HepG2 (cell line): ENCODE measurements at regions not wholly inside any gene's neighbourhood (a gene's known extent, or its start where the extent isn't known, plus 50 kb on each side); places are given as distances from the start of the nearest gene placed in this dataset.

Experiments
- BRCA1 ChIP-seq: sonication (generic); formaldehyde crosslinking; IDR thresholded peaks from 2 replicates; pipeline ENCODE4 v1.4.0; 2020; ENCODE audit warnings: missing genetic modification reagents
- CHD4 ChIP-seq: fragments of 200-600 bp; sonication (generic); IDR thresholded peaks from 2 replicates; pipeline ENCODE4 v1.7.0; 2017; ENCODE audit warnings: mild to moderate bottlenecking, low read length, borderline replicate concordance
- DNMT3B ChIP-seq: conservative IDR thresholded peaks from 2 replicates; pipeline ENCODE4 v1.6.1; 2016; ENCODE audit warnings: missing biosample characterization, control low read depth
- FOXA1 ChIP-seq, 2 experiments: fragments of 450-650 bp in 1 of 2; sonication (generic) in 1 of 2; formaldehyde crosslinking in 1 of 2; IDR thresholded peaks; 2 replicates each; pipeline versions ENCODE4 v1.4.0 to v1.6.1; 2016 to 2020; ENCODE audit warnings: missing genetic modification reagents in 1 of 2
- MYC ChIP-seq: sonication (generic); formaldehyde crosslinking; IDR thresholded peaks from 2 replicates; pipeline ENCODE4 v1.9.0; 2021; ENCODE audit warnings: missing genetic modification reagents, borderline replicate concordance
- MYPOP ChIP-seq: sonication (generic); formaldehyde crosslinking; IDR thresholded peaks from 2 replicates; pipeline ENCODE4 v1.8.1; 2023; ENCODE audit warnings: mild to moderate bottlenecking, moderate library complexity, missing genetic modification reagents
- PATZ1 ChIP-seq: sonication (generic); formaldehyde crosslinking; IDR thresholded peaks from 2 replicates; pipeline ENCODE4 v1.4.0; 2020; ENCODE audit warnings: missing genetic modification reagents
- RXRA ChIP-seq: sonication (generic); formaldehyde crosslinking; IDR thresholded peaks from 2 replicates; pipeline ENCODE4 v1.5.1; 2020; ENCODE audit warnings: missing genetic modification reagents
- SP1 ChIP-seq, 2 experiments: fragments of 450-650 bp in 1 of 2; sonication (generic) in 1 of 2; formaldehyde crosslinking in 1 of 2; IDR thresholded peaks; 2 replicates each; pipeline versions ENCODE4 v1.4.0 to v1.6.1; 2016 to 2020; ENCODE audit warnings: missing genetic modification reagents in 1 of 2
- TBX3 ChIP-seq: fragments of 450-650 bp; IDR thresholded peaks from 2 replicates; pipeline ENCODE4 v1.6.1; 2017; ENCODE audit warnings: antibody characterized with exemption, mild to moderate bottlenecking, inconsistent platforms, borderline replicate concordance
- TMF1 ChIP-seq: sonication (generic); formaldehyde crosslinking; IDR thresholded peaks from 2 replicates; pipeline ENCODE4 v1.8.1; 2022; ENCODE audit warnings: low read depth, missing genetic modification reagents
- TRIM24 ChIP-seq: sonication (generic); formaldehyde crosslinking; IDR thresholded peaks from 2 replicates; pipeline ENCODE4 v1.8.0; 2022; ENCODE audit warnings: mild to moderate bottlenecking, missing genetic modification reagents
- ZBTB37 ChIP-seq: sonication (generic); formaldehyde crosslinking; IDR thresholded peaks from 2 replicates; pipeline ENCODE4 v1.4.0; 2020; ENCODE audit warnings: mild to moderate bottlenecking, missing genetic modification reagents
- ZNF331 ChIP-seq: sonication (generic); formaldehyde crosslinking; IDR thresholded peaks from 2 replicates; pipeline ENCODE4 v1.4.0; 2020; ENCODE audit warnings: missing genetic modification reagents
- ZNF367 ChIP-seq: sonication (generic); formaldehyde crosslinking; IDR thresholded peaks from 2 replicates; pipeline ENCODE4 v1.4.0; 2020; ENCODE audit warnings: missing genetic modification reagents, borderline replicate concordance
- ZNF510 ChIP-seq: sonication (generic); formaldehyde crosslinking; IDR thresholded peaks from 2 replicates; pipeline ENCODE4 v1.4.0; 2020; ENCODE audit warnings: low read depth, mild to moderate bottlenecking, missing genetic modification reagents
- ZNF605 ChIP-seq: sonication (generic); formaldehyde crosslinking; IDR thresholded peaks from 2 replicates; pipeline ENCODE4 v1.8.0; 2022; ENCODE audit warnings: mild to moderate bottlenecking, missing genetic modification reagents
- ZNF710 ChIP-seq: sonication (generic); formaldehyde crosslinking; IDR thresholded peaks from 2 replicates; pipeline ENCODE4 v1.5.0; 2020; ENCODE audit warnings: mild to moderate bottlenecking, missing genetic modification reagents, borderline replicate concordance
- ZSCAN25 ChIP-seq: sonication (generic); formaldehyde crosslinking; IDR thresholded peaks from 2 replicates; pipeline ENCODE4 v1.8.0; 2022; ENCODE audit warnings: mild to moderate bottlenecking, missing genetic modification reagents

GRCh38 chr11:126115816-126116331 is 53.2 kb upstream of the CDON start (continued):
- TF ChIP-seq ZSCAN25 (CRISPR knock-in tag) (peak; percentile 91), RXRA (CRISPR knock-in tag) (peak; percentile 90), ZNF710 (CRISPR knock-in tag) (no peak; the same call in 1 of the 2 replicates), ZNF367 (CRISPR knock-in tag) (no peak), MYPOP (CRISPR knock-in tag) (peak; percentile 81), ZBTB37 (CRISPR knock-in tag) (no peak), SP1 (IDR thresholded peaks at IDR 0.05) (no peak), SP1 (CRISPR knock-in tag; IDR thresholded peaks at IDR 0.05) (peak; percentile 43; the same call in 1 of the 2 replicates), ZNF331 (peak; percentile 63; the same call in 1 of the 2 replicates), ZNF605 (no peak), ZNF510 (peak; percentile 79; the same call in 1 of the 2 replicates), CHD4 (no peak), DNMT3B (CRISPR knock-in tag) (0 out of 2 replicates have a peak, but pooled peaks have one; percentile 47), TMF1 (CRISPR knock-in tag) (no peak), PATZ1 (peak; percentile 86), BRCA1 (CRISPR knock-in tag) (no peak), MYC (CRISPR knock-in tag) (peak; percentile 81), TRIM24 (CRISPR knock-in tag) (no peak), FOXA1 (IDR thresholded peaks at IDR 0.05) (peak; percentile 72), FOXA1 (CRISPR knock-in tag; IDR thresholded peaks at IDR 0.05) (peak; percentile 98), TBX3 (peak; percentile 86; the same call in 1 of the 2 replicates)
